AML-193 (cell line): ENCODE measurements at regions not wholly inside any gene's neighbourhood (a gene's known extent, or its start where the extent isn't known, plus 50 kb on each side); places are given as distances from the start of the nearest gene placed in this dataset.

ENCODE experiments used
- DNase-seq, 2 experiments: peaks; one replicate each; lab custom pipeline; 2025; lab: John Stamatoyannopoulos, UW

DNA sequence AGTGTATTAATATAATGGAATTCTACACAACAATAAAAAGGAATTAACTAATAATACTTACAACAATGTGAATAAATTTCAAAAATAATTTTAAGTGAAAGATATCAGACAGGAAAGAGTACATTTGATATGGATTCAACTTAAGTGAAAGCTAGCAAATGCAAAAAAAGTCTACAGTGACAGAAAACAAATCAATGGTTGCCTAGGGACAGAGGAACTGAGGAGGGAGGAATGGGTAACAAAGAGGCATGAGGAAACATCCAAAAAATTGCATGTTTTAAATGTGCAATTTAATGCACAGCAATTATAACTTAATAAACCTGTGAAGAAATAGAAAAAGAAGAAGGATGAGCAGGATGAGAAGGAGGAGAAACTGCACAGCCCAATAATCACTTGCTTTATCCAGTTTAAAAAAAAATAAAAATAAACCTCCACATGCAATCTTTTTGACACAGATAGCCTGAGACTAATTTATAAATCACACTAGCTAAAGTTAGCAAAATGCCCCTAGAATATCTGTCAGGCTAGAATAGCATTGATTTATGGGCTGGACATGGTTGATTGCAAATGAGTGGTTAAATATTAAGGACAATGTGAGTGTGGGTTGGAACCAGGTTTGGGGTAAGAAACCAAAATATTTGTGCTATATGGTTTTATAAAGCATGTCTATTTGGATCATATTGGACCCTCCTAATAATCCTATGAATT, 1089.1 kb downstream of the TRHDE start:
- DNase-seq, result no peak

GRCh38 chr12:73361864-73362230, 1089.7 kb downstream of the TRHDE start:
- no peak for DNase-seq

DNA sequence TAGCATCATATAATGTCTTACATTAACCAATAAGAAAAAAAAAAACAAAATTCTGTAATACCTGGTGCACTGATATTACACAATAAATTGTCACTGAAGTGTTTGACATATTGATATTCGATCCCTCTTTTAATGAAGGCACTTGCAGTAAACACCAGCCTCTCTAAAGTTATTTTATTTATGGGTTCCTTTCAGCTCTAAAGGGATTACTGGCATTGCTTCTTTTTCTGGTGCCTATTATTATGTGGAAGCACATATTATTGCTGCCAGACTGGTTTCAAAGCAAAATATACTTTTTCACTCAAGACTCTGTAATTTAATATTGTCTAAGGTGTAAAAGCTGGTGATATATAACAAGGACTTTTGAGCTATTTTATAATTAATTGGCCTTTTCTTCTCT, 1090.5 kb downstream of the TRHDE start:
- DNase-seq, result no peak

GRCh38 chr12:73372856-73373255, 1100.7 kb downstream of the TRHDE start:
- DNase-seq, result no peak

DNA sequence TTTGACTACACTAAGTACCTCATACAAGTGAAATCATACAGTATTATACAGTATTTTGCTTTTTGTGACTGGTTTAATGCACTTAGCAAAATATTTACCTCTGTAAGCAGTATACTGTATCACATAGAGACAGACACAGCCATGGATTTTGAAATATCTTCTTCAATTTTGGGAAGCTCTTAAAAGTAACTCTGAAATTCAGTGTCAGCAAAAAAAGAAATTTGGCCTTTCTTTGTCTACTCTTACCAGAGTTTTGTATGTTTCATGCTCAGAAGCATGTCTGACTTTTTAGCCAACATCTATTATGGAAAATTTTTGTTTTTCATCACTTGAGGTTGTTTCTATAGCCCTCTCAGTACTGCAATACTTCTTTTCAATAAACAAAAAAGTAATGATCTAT, 1102.2 kb downstream of the TRHDE start:
- no peak for DNase-seq

DNA sequence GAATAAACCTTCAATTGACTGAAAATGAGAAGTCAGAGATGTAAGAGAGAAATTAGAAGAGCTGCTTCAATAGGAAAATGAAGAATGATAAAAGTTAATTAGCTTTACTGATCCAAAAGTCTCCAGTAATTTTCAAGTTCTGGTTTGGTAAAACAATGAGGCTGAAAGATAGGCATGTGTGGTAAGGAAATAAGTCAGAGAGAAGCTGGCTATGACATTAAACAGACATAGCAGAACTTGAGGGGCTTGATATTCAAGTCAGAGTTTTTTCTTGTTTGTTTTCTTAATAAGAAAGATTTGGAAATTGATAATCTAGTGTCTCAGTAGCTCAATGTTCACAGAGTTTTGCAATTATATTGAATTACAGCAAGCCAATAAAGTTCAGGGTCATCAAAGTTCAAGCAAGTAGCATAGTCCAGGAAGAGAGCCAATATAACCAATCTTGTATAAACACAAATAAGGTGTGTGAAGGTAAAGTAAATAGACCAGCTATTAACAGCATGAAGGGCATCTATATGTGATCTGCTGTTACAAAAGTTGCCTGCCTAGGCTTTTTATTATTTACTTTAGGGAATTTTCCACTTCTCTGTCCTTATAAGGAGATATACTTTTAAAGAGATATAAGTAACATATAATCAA, 1111.5 kb downstream of the TRHDE start:
- no peak for DNase-seq

DNA sequence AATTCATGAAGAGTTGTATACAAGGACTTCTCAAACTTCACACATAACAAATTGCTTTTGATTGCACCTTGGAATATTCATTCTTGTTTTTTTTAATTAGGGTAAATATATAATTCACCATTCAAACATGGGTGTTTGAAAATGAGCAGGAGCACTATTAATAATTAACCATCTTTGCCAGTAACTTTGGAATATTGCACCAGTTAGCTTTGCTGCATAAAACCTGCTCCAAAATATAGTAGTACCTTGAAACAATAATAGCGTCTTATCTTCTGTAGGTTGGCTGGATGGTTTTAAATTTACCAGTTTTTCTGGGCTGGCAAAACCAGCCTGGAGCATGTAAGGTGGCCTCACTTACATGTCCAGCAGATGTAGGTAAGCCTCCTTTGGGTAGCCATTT, 1112.4 kb downstream of the TRHDE start:
- no peak for DNase-seq

- no peak for DNase-seq
These were observed 1118.1 kb downstream of the TRHDE start for GRCh38 chr12:73390261-73390660.

GRCh38 chr12:73413051-73413450, 1124.6 kb upstream of the ATXN7L3B start:
- no peak for DNase-seq

GRCh38 chr12:73413974-73414373, 1123.7 kb upstream of the ATXN7L3B start:
- DNase-seq, result no peak

- DNase-seq, result no peak
These were observed 1122.7 kb upstream of the ATXN7L3B start for GRCh38 chr12:73414926-73415325.

DNA sequence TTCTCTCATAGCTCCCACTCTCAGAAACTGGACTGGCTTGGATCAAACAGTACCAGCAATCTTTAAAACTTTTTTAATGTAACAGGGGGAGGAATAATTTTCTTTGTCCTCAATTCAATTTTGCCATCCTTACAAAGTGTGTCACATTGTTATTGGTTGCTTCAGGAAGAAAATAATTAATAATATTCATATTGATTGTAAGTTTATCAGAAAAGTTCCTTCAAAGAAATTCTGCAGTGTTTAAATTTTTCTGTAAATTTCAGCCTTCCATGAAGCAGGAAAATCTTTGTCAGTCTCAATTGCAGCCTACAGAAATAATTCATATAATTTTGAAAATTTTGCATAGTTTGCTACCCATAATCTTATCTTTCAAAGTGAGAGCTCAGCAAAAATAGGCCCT, 1119.1 kb upstream of the ATXN7L3B start:
- no peak for DNase-seq

DNA sequence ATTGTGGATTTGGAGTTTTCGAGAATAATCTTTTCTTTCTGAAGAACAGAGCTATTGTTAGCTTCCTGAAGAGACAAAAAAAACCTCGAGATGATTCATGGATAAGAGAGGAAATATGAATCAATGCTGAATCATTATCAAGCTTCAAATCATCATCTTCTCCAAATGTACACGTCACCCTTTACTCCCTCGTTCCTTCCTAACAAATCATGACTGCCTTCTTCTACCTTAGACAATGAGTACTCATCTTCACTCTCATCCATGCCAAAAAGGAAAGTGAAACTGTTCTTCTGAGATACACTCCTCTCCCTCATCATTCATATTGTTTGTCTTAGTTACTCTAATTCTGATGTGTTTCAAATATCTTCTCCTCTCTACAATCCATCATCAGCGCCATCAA, 1115.8 kb upstream of the ATXN7L3B start:
- no peak for DNase-seq

GRCh38 chr12:73424484-73424883, 1113.2 kb upstream of the ATXN7L3B start:
- no peak for DNase-seq

- no peak for DNase-seq
These were observed 1091.8 kb upstream of the ATXN7L3B start for GRCh38 chr12:73445658-73446324.

DNA sequence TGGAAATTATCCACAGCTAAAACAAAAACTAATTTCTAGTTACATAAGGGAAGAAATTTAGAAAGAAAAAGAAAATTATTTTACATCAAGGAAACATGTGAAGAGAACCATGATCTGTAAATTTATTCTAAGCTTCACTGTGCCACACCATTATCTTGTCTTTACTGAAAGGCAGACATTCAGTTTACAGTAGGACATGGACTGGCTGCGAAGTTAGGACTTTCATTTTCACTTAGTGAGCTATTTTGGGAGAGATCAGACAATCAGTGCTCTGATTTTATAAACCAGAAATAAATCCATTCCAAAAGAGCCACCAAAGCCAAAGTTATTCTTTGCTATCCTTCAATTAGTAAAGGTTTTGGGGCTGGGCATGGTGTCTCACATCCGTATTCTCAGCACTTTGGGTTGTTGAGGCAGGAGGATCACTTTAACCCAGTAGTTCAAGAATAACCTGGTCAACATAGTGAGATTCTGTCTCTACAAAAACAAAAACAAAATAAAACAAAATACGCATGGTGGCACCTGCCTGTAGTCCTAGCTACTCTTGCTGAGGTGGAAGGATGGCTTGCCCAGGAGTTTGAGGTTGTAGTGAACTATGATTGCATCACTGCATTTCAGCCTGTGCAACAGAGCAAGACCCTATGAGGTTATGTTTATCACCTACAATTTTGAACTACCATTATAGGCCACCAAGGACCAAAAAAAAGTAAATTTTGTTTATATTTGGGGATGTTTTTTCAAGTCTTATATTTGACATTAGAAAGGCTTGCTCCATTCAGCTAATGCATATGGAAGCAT, 1084.8 kb upstream of the ATXN7L3B start:
- DNase-seq, result no peak

GRCh38 chr12:73460212-73460611, 1077.4 kb upstream of the ATXN7L3B start:
- no peak for DNase-seq

DNA sequence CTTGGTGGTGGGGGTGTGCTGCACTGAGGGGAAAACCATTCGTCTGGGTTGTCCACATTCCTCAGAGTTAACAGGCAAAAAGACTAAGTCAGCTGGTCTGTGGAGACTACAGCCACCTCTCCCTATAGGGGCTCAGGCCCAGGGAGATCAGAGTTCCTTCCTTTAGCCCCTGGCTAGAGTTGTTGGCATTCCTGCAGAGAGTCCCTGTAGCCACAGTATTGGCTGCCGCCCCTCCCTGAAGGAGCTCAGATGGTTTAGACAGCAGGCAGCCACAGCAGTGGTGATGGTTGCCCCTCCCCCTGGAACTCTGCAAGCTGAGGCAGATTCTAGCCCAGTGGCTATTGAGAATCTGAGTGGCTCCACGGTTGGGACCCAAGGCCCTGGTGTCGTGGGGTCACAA, 1072.5 kb upstream of the ATXN7L3B start:
- no peak for DNase-seq

DNA sequence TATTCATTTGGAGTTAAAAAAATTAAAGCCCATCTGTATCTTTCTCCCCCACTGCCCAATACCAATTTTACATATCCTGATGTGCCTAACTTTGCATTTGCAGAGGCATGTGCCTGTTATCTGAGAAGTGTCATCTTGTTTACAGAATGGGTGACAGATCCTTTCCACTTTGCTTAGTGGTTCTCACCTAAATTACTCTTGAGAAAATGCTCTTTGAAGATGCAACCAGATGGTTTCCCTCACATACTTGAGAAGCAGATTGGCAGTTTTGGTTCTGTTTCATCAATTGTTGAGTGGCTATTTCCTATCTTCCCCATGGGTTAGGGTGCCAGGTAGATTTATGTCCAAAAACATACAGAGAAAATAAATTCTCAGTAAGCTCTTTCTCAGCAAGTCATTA, 1051.4 kb upstream of the ATXN7L3B start:
- no peak for DNase-seq

GRCh38 chr12:73506611-73507010, 1031.0 kb upstream of the ATXN7L3B start:
- no peak for DNase-seq

- no peak for DNase-seq
These were observed 1023.0 kb upstream of the ATXN7L3B start for GRCh38 chr12:73514672-73515071.

- DNase-seq, result no peak
These were observed 1019.8 kb upstream of the ATXN7L3B start for GRCh38 chr12:73517859-73518258.

DNA sequence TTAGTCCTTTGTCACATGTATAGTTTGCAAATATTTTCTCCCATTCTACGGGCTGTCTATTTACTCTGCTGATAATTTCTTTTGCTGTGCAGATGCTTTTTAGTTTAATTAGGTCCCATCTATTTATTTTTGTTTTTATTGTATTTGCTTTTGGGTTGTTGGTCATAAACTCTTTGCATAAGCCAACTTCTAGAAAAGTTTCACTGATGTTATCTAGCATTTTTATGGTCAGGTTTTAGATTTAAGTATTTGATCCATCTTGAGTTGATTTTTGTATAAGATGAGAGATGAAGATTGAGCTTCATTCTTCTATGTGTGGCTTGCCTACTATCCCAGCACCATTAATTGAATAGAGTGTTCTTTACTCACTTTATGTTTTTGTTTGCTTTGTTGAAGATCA, 1008.4 kb upstream of the ATXN7L3B start:
- DNase-seq, result no peak
